Mammary epithelial cell (primary cell): ENCODE measurements at regions not wholly inside any gene's neighbourhood (a gene's known extent, or its start where the extent isn't known, plus 50 kb on each side); places are given as distances from the start of the nearest gene placed in this dataset.

Experiments used
- CTCF ChIP-seq, 2 donors: IDR thresholded peaks in 1 of 2; conservative IDR thresholded peaks in 1 of 2; 2 replicates each; pipeline ENCODE4 v1.5.1; 2011 to 2012; ENCODE audit warnings: inconsistent platforms in 2 of 2, low read length in 2 of 2, mild to moderate bottlenecking in 2 of 2, control low read depth in 1 of 2, low read depth in 1 of 2; ENCODE audit not compliant: insufficient read depth in 1 of 2; ENCODE audit errors: extremely low read depth in 1 of 2
- EZH2 ChIP-seq: IDR thresholded peaks from 2 replicates; pipeline ENCODE4 v1.6.1; 2012; ENCODE audit warnings: low read length, inconsistent platforms, borderline replicate concordance

DNA sequence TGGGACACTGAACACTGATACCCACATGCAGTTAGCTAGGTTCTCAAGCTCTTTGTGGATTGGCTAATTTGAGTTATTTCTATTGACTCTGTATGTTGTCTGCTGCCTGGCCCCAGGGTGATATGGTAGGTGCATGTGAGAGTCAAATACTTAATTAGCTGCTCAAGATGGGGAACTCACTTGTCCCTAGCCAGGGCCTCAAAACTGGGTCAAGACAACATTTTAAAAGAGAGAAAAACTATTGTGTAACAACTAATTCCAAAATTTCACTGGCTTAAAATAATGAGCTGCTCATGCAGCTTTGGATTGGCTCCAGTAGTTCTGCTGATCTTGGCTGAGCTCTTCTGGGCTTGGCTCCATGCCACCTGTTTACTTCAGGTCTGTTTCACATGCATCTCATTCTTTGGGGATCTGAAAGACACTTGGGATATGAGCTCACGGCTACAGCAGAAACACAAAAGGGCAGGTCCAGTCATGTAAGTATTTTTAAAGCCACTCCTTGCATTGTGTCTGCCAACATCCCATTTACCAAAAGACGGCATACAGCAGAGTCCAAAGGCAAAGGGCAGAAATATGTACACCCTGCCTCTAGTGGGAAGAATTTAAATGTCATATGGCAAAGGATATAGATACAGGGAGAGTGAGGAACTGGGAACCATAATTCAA, 716.8 kb downstream of the SUCLG1 start:
- TF ChIP-seq CTCF (conservative IDR thresholded peaks at IDR 0.05 in 1 of 2, IDR thresholded peaks at IDR 0.05 in 1 of 2; ENCODE audit: extremely low read depth in 1 of 2, insufficient read depth in 1 of 2, low read depth in 1 of 2, low read length in 2 of 2) (peak; percentile 30 to 39), EZH2 (no peak)
